IMR-90 (cell line): ENCODE measurements at regions not wholly inside any gene's neighbourhood (a gene's known extent, or its start where the extent isn't known, plus 50 kb on each side); places are given as distances from the start of the nearest gene placed in this dataset.

Experiments
- ATAC-seq: fragments of 200-7000 bp; cut with Tn5 transposase; 2 replicates; pipeline ENCODE4 v1.9.1; 2020; ENCODE audit warnings: low read depth, mild to moderate bottlenecking, moderate library complexity
- BruUV-seq: library from RNA; stranded (reverse); fragments of 400-500 nt; replicated peaks from 2 replicates; lab custom pipeline; 2021; lab: Mats Ljungman, UMichigan
- CTCF ChIA-PET: fragments of 300-600 bp; formaldehyde crosslinking; extraction: SDS; loops from one replicate; lab custom pipeline; 2021; ENCODE audit warnings: antibody characterized with exemption; lab: Yijun Ruan, JAX
- POLR2A ChIA-PET: fragments of 300-600 bp; sonication (Branson Sonifier 250); formaldehyde crosslinking; loops from one replicate; lab custom pipeline; 2022; ENCODE audit warnings: antibody characterized with exemption; ENCODE audit not compliant: unreplicated experiment; lab: Charles Lee
- DNase-seq: peaks from one replicate; pipeline ENCODE4 v3.0.0; 2013
- H2AFZ ChIP-seq: replicated peaks from 2 replicates; pipeline ENCODE3; 2013; ENCODE audit warnings: low read length, mild to moderate bottlenecking; ENCODE audit not compliant: poor library complexity
- H2AK5ac ChIP-seq: 2 replicates; pipeline ENCODE4 v1.6.1; 2013; ENCODE audit warnings: low read depth, low read length, inconsistent platforms
- H2AK9ac ChIP-seq: replicated peaks from 2 replicates; pipeline ENCODE3; 2013; ENCODE audit warnings: mild to moderate bottlenecking, low read depth, low read length, moderate library complexity; ENCODE audit not compliant: poor library complexity
- H2BK120ac ChIP-seq: 2 replicates; pipeline ENCODE4 v1.6.1; 2013; ENCODE audit warnings: low read depth, low read length, inconsistent platforms
- H2BK15ac ChIP-seq: 3 replicates; pipeline ENCODE4 v1.6.1; 2013; ENCODE audit warnings: low read depth, low read length, inconsistent platforms
- H2BK20ac ChIP-seq: 2 replicates; pipeline ENCODE4 v1.6.1; 2013; ENCODE audit warnings: low read depth, mild to moderate bottlenecking, inconsistent platforms, low read length, moderate library complexity
- H2BK5ac ChIP-seq: 2 replicates; pipeline ENCODE4 v1.6.1; 2013; ENCODE audit warnings: mild to moderate bottlenecking, low read depth, low read length, inconsistent platforms; ENCODE audit not compliant: poor library complexity, severe bottlenecking
- H3K14ac ChIP-seq: replicated peaks from 2 replicates; pipeline ENCODE4 v1.6.1; 2013; ENCODE audit warnings: low read depth, low read length, inconsistent platforms
- H3K18ac ChIP-seq: 2 replicates; pipeline ENCODE4 v1.6.1; 2013; ENCODE audit warnings: low read depth, low read length, control low read depth
- H3K23ac ChIP-seq: 2 replicates; pipeline ENCODE4 v1.6.1; 2013; ENCODE audit warnings: low read depth, low read length, inconsistent platforms
- H3K27ac ChIP-seq: 2 replicates; pipeline ENCODE4 v1.5.1; 2013; ENCODE audit warnings: mild to moderate bottlenecking, control low read depth, low read length; ENCODE audit not compliant: insufficient read depth
- H3K27me3 ChIP-seq: 2 replicates; pipeline ENCODE4 v1.6.1; 2013; ENCODE audit warnings: low read length; ENCODE audit not compliant: control insufficient read depth, insufficient read depth
- H3K36me3 ChIP-seq: 2 replicates; pipeline ENCODE4 v1.6.1; 2013; ENCODE audit warnings: low read length, mixed read lengths; ENCODE audit not compliant: control insufficient read depth, insufficient read depth
- H3K4ac ChIP-seq: 2 replicates; pipeline ENCODE4 v1.6.1; 2013; ENCODE audit warnings: low read depth, low read length, inconsistent platforms
- H3K4me1 ChIP-seq: 2 replicates; pipeline ENCODE4 v1.6.1; 2013; ENCODE audit warnings: low read length, mixed read lengths; ENCODE audit not compliant: control insufficient read depth, insufficient read depth
- H3K4me2 ChIP-seq: 2 replicates; pipeline ENCODE4 v1.6.1; 2013; ENCODE audit warnings: low read depth, mild to moderate bottlenecking, control low read depth, low read length, moderate library complexity
- H3K4me3 ChIP-seq: 2 replicates; pipeline ENCODE4 v1.5.1; 2013; ENCODE audit warnings: low read depth, mild to moderate bottlenecking, control low read depth, low read length, moderate library complexity; ENCODE audit not compliant: insufficient read depth
- H3K56ac ChIP-seq: 2 replicates; pipeline ENCODE4 v1.6.1; 2013; ENCODE audit warnings: low read length, inconsistent platforms; ENCODE audit not compliant: insufficient read depth; ENCODE audit errors: extremely low read depth
- H3K79me1 ChIP-seq, 2 experiments: 2 replicates each; pipeline ENCODE4 v1.6.1; 2013; ENCODE audit warnings: low read length in 2 of 2, inconsistent platforms in 1 of 2, low read depth in 1 of 2
- H3K9ac ChIP-seq: 2 replicates; pipeline ENCODE4 v1.6.1; 2013; ENCODE audit warnings: low read depth, low read length, control low read depth
- H3K9me1 ChIP-seq: 2 replicates; pipeline ENCODE4 v1.6.1; 2013; ENCODE audit warnings: low read length, inconsistent platforms; ENCODE audit not compliant: insufficient read depth
- H3K9me3 ChIP-seq: 2 replicates; pipeline ENCODE4 v1.6.1; 2013; ENCODE audit warnings: low read length; ENCODE audit not compliant: control insufficient read depth, insufficient read depth
- H4K20me1 ChIP-seq: 2 replicates; pipeline ENCODE4 v1.6.1; 2013; ENCODE audit warnings: low read length, inconsistent platforms; ENCODE audit not compliant: insufficient read depth
- H4K5ac ChIP-seq: 2 replicates; pipeline ENCODE4 v1.6.1; 2013; ENCODE audit warnings: mild to moderate bottlenecking, low read depth, low read length, control low read depth
- H4K8ac ChIP-seq, 2 experiments: 2 replicates each; pipeline ENCODE4 v1.6.1; 2013; ENCODE audit warnings: low read depth in 2 of 2, low read length in 2 of 2, control low read depth in 1 of 2, inconsistent platforms in 1 of 2
- H4K91ac ChIP-seq: 2 replicates; pipeline ENCODE4 v1.6.1; 2013; ENCODE audit warnings: low read depth, low read length, inconsistent platforms; ENCODE audit not compliant: insufficient read depth
- CEBPB ChIP-seq: IDR thresholded peaks from 2 replicates; pipeline ENCODE4 v1.6.1; 2012; ENCODE audit warnings: low read depth, low read length, improper control_type of control experiment
- RAD21 ChIP-seq: IDR thresholded peaks from 2 replicates; pipeline ENCODE4 v1.6.1; 2012; ENCODE audit warnings: low read length, improper control_type of control experiment
- RFX5 ChIP-seq: IDR thresholded peaks from 2 replicates; pipeline ENCODE4 v1.8.0; 2012; ENCODE audit warnings: low read depth, mild to moderate bottlenecking, low read length, moderate library complexity
- WGBS, 2 experiments: methylation state at CpG; one replicate each; pipeline versions ENCODE4 v1.1.5 to v1.1.7; 2013; ENCODE audit warnings: missing lambda C conversion rate in 2 of 2; ENCODE audit not compliant: insufficient read length in 1 of 2; ENCODE audit errors: extremely low coverage in 2 of 2; 5-methylcytosine and 5-hydroxymethylcytosine counted together
- dilution Hi-C: fragments of 300-500 bp; cut with HindIII; formaldehyde crosslinking; loops from one replicate; pipeline ENCODE4 v1.14.3; 2018; ENCODE audit warnings: low sequenced_read_pairs; ENCODE audit not compliant: unreplicated experiment
- in situ Hi-C: fragments of 300-500 bp; cut with MboI; formaldehyde crosslinking; loops from 3 replicates; pipeline ENCODE4 v1.14.3; 2019; ENCODE audit warnings: low sequenced_read_pairs, inconsistent platforms, mixed read lengths
- intact Hi-C: fragments of 100-400 bp; cut with micrococcal nuclease; formaldehyde crosslinking; loops from 2 replicates; pipeline ENCODE4 v1.10.0; 2022

DNA sequence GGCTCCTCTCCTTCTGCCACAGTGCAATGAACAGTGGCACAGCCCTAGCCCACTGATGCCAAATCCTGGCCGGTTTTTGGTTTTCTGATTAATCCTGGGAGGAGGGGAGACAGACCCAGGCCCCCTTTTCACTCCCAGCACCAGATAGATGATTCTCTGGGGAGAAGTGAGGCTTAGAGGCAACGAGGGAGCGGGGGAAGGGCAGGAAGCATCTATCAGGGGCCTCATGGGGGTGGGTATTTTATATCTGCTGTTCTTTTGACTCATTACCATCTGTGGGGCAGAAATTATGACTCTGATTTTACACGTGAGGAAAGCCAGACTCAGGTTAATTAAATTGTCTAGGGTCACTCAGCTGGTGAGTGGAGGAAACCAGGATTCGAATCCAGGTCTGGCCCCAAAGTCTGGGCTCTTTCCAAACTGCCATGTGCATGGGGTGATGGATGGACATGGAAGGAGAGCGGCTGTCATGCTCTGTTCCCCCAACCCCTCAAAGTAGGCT, 79.4 kb downstream of the MRM1 start:
- no peak for ATAC-seq
- CTCF ChIA-PET: no interaction called here
- in situ Hi-C loops: no loop called here

More for the DNA sequence above, 79.4 kb downstream of the MRM1 start:
- Histone ChIP-seq H3K4me2 (no peak overlapping the region), H3K4me3 (no peak overlapping the region), H3K9me1 (no peaks in the 10 kb centered on the region), H3K27ac (no peak overlapping the region), H4K20me1 (no peaks in the 10 kb centered on the region), H3K14ac (no peak overlapping the region), H3K4me1 (no peaks in the 10 kb centered on the region), H3K79me1 (no peaks in the 10 kb centered on the region), H2AK9ac (no peak overlapping the region), H3K9me3 (no peaks in the 10 kb centered on the region), H2AFZ (no peak overlapping the region), H4K91ac (no peak overlapping the region), H3K56ac (no peak overlapping the region), H3K23ac (no peak overlapping the region), H3K36me3 (no peaks in the 10 kb centered on the region), H2BK15ac (no peak overlapping the region), H2BK120ac (no peak overlapping the region), H2BK5ac (no peak overlapping the region), H3K27me3 (peaks cover 17% of the 10 kb centered on the region), H2BK20ac (no peak overlapping the region), H4K8ac (no peak overlapping the region), H3K18ac (no peak overlapping the region), H3K4ac (no peak overlapping the region), H3K9ac (no peak overlapping the region), H2AK5ac (no peak overlapping the region), H4K5ac (no peak overlapping the region)
- no TSS peak for BruUV-seq
- no peak for DNase-seq
- POLR2A ChIA-PET: no interaction called here
- TF ChIP-seq RFX5 (no peak), RAD21 (no peak), CEBPB (no peak)
- dilution Hi-C loops: no loop called here
- intact Hi-C loops: no loop called here
- no CpG with 5 or more reads among the region's 6 CpGs for WGBS, 2 experiments
